WERI-Rb-1 (cell line): ENCODE measurements at regions not wholly inside any gene's neighbourhood (a gene's known extent, or its start where the extent isn't known, plus 50 kb on each side); places are given as distances from the start of the nearest gene placed in this dataset.

ENCODE experiments used
- DNase-seq: peaks from one replicate; pipeline ENCODE4 v3.0.0-alpha.2; 2020
- H3K27ac ChIP-seq: fragments of 250-450 bp; sonication (Bioruptor Pico); 2 replicates; pipeline ENCODE4 v1.5.1; 2020; ENCODE audit warnings: mild to moderate bottlenecking, moderate library complexity
- H3K27me3 ChIP-seq: fragments of 250-450 bp; sonication (Bioruptor Pico); 2 replicates; pipeline ENCODE4 v1.5.1; 2021; ENCODE audit warnings: mild to moderate bottlenecking, low read depth, moderate library complexity; ENCODE audit not compliant: insufficient read depth, severe bottlenecking
- H3K36me3 ChIP-seq: fragments of 250-450 bp; sonication (Bioruptor Pico); 2 replicates; pipeline ENCODE4 v1.5.1; 2020; ENCODE audit warnings: mild to moderate bottlenecking, moderate library complexity
- H3K4me3 ChIP-seq: 2 replicates; pipeline ENCODE4 v1.5.1; 2011; ENCODE audit warnings: low read depth, mild to moderate bottlenecking, control low read depth, low read length
- H3K9me3 ChIP-seq: fragments of 250-450 bp; sonication (Bioruptor Pico); 2 replicates; pipeline ENCODE4 v1.5.1; 2021; ENCODE audit warnings: mild to moderate bottlenecking, moderate library complexity; ENCODE audit not compliant: severe bottlenecking
- TF ChIP-seq, protein P1 (sequence below): IDR thresholded peaks from 2 replicates; pipeline ENCODE4 v1.5.1; 2011; ENCODE audit warnings: low read depth, mild to moderate bottlenecking, control low read depth, inconsistent platforms, low read length

DNA sequence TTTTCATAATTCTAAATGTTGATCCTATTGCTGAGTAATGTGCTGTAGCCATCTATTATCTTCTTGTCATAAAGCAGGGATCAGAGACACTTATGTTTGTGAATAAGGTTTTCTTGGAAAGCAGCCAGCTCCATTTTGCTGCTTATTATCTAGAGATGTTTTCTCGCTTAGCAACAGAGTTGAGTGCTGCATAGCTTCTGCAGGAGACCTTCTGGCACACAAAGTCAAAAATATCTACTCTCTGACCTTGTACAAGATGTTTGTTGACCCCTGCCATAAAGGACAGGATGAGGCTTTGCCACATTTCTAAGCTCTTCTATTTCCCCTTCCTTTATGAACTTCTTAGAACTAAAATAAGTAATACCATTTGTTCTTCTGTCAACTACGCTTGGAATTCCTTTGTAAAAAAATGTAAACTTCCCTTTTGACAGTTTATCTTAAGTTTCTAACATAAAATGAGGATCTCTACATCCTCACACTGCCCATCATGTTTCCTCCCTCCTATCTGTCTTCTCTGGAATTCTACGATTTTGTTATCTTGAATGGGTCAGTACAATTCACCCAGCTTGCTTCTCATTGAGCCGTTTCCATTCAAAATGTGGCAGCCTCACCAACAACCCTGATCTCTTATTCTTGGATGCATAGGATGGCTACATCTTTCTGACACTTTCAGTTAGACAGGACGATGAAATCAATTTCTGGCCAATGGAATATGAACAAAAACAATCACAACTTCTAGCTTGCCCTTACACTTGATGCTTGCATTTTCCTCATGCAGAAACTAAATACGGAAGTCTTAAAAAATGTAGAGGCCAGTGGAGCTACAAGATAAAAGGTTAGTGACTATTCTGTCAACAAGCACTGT is 1377.0 kb downstream of the SUCLG1 start:
- DNase-seq: no peak
- Histone ChIP-seq H3K4me3 (no peak overlapping the region), H3K27ac (no peak overlapping the region), H3K36me3 (no peaks in the 10 kb centered on the region), H3K27me3 (no peaks in the 10 kb centered on the region), H3K9me3 (no peaks in the 10 kb centered on the region)
- TF ChIP-seq, protein P1, sequence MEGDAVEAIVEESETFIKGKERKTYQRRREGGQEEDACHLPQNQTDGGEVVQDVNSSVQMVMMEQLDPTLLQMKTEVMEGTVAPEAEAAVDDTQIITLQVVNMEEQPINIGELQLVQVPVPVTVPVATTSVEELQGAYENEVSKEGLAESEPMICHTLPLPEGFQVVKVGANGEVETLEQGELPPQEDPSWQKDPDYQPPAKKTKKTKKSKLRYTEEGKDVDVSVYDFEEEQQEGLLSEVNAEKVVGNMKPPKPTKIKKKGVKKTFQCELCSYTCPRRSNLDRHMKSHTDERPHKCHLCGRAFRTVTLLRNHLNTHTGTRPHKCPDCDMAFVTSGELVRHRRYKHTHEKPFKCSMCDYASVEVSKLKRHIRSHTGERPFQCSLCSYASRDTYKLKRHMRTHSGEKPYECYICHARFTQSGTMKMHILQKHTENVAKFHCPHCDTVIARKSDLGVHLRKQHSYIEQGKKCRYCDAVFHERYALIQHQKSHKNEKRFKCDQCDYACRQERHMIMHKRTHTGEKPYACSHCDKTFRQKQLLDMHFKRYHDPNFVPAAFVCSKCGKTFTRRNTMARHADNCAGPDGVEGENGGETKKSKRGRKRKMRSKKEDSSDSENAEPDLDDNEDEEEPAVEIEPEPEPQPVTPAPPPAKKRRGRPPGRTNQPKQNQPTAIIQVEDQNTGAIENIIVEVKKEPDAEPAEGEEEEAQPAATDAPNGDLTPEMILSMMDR: no peak

- no peak overlapping the region for H3K27ac ChIP-seq
- no peak overlapping the region for H3K4me3 ChIP-seq
- no peaks in the 10 kb centered on the region for H3K9me3 ChIP-seq
- TF ChIP-seq, protein P1: no peak
- no peaks in the 10 kb centered on the region for H3K36me3 ChIP-seq
- no peak for DNase-seq
- H3K27me3 ChIP-seq: no peaks in the 10 kb centered on the region
Measured at GRCh38 chr2:83079007-83079406, 1380.1 kb downstream of the SUCLG1 start.

GRCh38 chr2:83072767-83073166 is 1386.3 kb downstream of the SUCLG1 start:
- H3K4me3 ChIP-seq: no peak overlapping the region
- H3K9me3 ChIP-seq: no peaks in the 10 kb centered on the region
- no peaks in the 10 kb centered on the region for H3K36me3 ChIP-seq
- H3K27ac ChIP-seq: no peak overlapping the region
- no peak for DNase-seq
- no peaks in the 10 kb centered on the region for H3K27me3 ChIP-seq
- TF ChIP-seq, protein P1: no peak

DNA sequence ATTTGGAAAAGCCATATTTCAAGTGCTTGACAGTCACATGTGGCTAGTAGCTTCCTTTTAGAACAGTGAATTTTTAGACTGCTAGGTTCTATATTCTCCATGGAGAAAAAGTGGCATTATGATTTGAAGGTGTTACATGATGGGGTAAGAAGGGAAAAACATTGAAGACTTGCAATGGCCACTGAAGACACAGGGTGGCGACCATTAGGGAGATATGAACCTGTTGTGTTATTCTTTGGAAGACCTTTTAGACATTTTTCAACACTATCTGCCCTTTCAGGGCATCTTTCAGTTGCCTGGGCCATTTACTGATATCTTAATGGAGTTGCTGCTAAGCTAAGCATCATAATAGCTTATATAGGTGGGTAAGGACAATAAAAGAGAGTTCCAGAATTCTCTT is 1387.2 kb downstream of the SUCLG1 start:
- TF ChIP-seq, protein P1: no peak
- Histone ChIP-seq H3K27ac (no peak overlapping the region), H3K27me3 (no peaks in the 10 kb centered on the region), H3K4me3 (no peak overlapping the region), H3K36me3 (no peaks in the 10 kb centered on the region), H3K9me3 (no peaks in the 10 kb centered on the region)
- DNase-seq: no peak

- Histone ChIP-seq H3K9me3 (no peaks in the 10 kb centered on the region), H3K36me3 (no peaks in the 10 kb centered on the region), H3K27ac (no peak overlapping the region), H3K27me3 (no peaks in the 10 kb centered on the region), H3K4me3 (no peak overlapping the region)
- TF ChIP-seq, protein P1: no peak
- no peak for DNase-seq
Measured at GRCh38 chr2:83071352-83071751, 1387.7 kb downstream of the SUCLG1 start.

- DNase-seq: no peak
Measured at GRCh38 chr2:83069724-83070123, 1389.4 kb downstream of the SUCLG1 start.

More at GRCh38 chr2:83069724-83070123, 1389.4 kb downstream of the SUCLG1 start:
- H3K27me3 ChIP-seq: no peaks in the 10 kb centered on the region
- TF ChIP-seq, protein P1: no peak
- H3K27ac ChIP-seq: no peak overlapping the region
- H3K4me3 ChIP-seq: no peak overlapping the region
- H3K36me3 ChIP-seq: no peaks in the 10 kb centered on the region
- H3K9me3 ChIP-seq: no peaks in the 10 kb centered on the region
